Endothelial cell of hepatic sinusoid (primary cell): ENCODE measurements at regions not wholly inside any gene's neighbourhood (a gene's known extent, or its start where the extent isn't known, plus 50 kb on each side); places are given as distances from the start of the nearest gene placed in this dataset.

Source experiments
- in situ Hi-C: cut with HindIII; loops from 2 replicates; pipeline ENCODE4 v1.10.0; 2017; ENCODE audit warnings: low sequenced_read_pairs

- in situ Hi-C loops, result no loop called here
Observed at GRCh38 chr4:71151054-71151453, 157.6 kb downstream of the DCK start.

GRCh38 chr4:71156616-71157015 lies 163.2 kb downstream of the DCK start:
- in situ Hi-C loops, result no loop called here

- in situ Hi-C loops, result no loop called here
Observed at GRCh38 chr4:71162386-71162785, 168.9 kb downstream of the DCK start.

- in situ Hi-C loops, result no loop called here
Observed at GRCh38 chr4:71163317-71163716, 169.9 kb downstream of the DCK start.

- in situ Hi-C loops, result no loop called here
Observed at GRCh38 chr4:71167083-71167482, 171.7 kb upstream of the SLC4A4 start.

GRCh38 chr4:71171592-71171991 lies 167.2 kb upstream of the SLC4A4 start:
- in situ Hi-C loops, result no loop called here

- in situ Hi-C loops, result loop anchor here (5.0 kb wide), 1 partner anchor 49 kb away; no protein-coding TSS in a partner anchor
Observed at GRCh38 chr4:71181332-71181731, 157.5 kb upstream of the SLC4A4 start.

- in situ Hi-C loops, result loop anchor here (5.0 kb wide), 1 partner anchor 52 kb away; no protein-coding TSS in a partner anchor
Observed at GRCh38 chr4:71184195-71184781, 154.5 kb upstream of the SLC4A4 start.

GRCh38 chr4:71185037-71185436 lies 153.8 kb upstream of the SLC4A4 start:
- in situ Hi-C loops, result no loop called here

GRCh38 chr4:71186257-71186565 lies 152.6 kb upstream of the SLC4A4 start:
- in situ Hi-C loops, result no loop called here

GRCh38 chr4:71186566-71187403 lies 152.0 kb upstream of the SLC4A4 start:
- in situ Hi-C loops, result no loop called here

- in situ Hi-C loops, result no loop called here
Observed at GRCh38 chr4:71187404-71188155, 151.2 kb upstream of the SLC4A4 start.

- in situ Hi-C loops, result no loop called here
Observed at GRCh38 chr4:71188156-71188640, 150.6 kb upstream of the SLC4A4 start.

GRCh38 chr4:71188951-71189350 lies 149.9 kb upstream of the SLC4A4 start:
- in situ Hi-C loops, result no loop called here

- in situ Hi-C loops, result no loop called here
Observed at GRCh38 chr4:71189471-71189870, 149.3 kb upstream of the SLC4A4 start.

GRCh38 chr4:71194454-71194853 lies 144.4 kb upstream of the SLC4A4 start:
- in situ Hi-C loops, result no loop called here

- in situ Hi-C loops, result no loop called here
Observed at GRCh38 chr4:71195924-71196323, 142.9 kb upstream of the SLC4A4 start.

- in situ Hi-C loops, result no loop called here
Observed at GRCh38 chr4:71198958-71199357, 139.9 kb upstream of the SLC4A4 start.

GRCh38 chr4:71201057-71201456 lies 137.8 kb upstream of the SLC4A4 start:
- in situ Hi-C loops, result no loop called here

GRCh38 chr4:71201817-71202576 lies 136.8 kb upstream of the SLC4A4 start:
- in situ Hi-C loops, result no loop called here

GRCh38 chr4:71202705-71203104 lies 136.1 kb upstream of the SLC4A4 start:
- in situ Hi-C loops, result no loop called here
